G401 (cell line): ENCODE measurements at regions not wholly inside any gene's neighbourhood (a gene's known extent, or its start where the extent isn't known, plus 50 kb on each side); places are given as distances from the start of the nearest gene placed in this dataset.
A peak's percentile ranks its signal among the peaks of the same experiment; 100 is the strongest.
"Not testable (repeated sequence)": the region's sequence is repeated elsewhere in the genome, so short reads cannot be mapped to it uniquely, and the experiment has no call there.

Experiments
- DNase-seq: peaks from one replicate; pipeline ENCODE4 v3.0.0-alpha.2; 2015; ENCODE audit warnings: low spot score
- in situ Hi-C: cut with HindIII; loops from 2 replicates; pipeline ENCODE4 v1.10.0; 2016; ENCODE audit warnings: low sequenced_read_pairs, mixed read lengths

DNA sequence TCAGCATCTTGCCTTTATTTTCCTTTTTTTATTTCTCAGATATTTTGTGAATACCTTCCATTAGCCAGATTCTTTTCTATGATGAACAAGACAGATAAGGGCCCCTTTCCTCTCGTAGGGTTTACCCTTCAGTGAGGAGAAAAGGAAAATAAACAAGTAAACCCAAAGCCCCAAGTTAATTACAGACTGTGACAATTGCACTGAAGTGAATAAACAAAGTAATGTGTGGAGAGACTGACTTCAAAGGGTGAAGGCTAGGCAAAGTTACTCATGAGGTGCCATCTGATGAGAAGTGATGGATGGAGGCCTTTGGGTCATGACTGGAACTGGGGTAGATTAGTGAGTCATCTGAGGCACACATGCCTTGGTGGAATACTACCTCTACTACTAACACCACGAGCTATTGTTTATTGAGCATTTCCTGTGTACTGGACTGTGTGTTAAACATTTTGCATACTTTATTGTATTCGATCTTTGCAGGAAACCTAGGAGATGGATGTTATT, 143.4 kb upstream of the PRICKLE1 start:
- DNase-seq, result no peak
- in situ Hi-C loops, result loop anchor here (5.0 kb wide), 1 partner anchor 74 kb away; no protein-coding TSS in a partner anchor

DNA sequence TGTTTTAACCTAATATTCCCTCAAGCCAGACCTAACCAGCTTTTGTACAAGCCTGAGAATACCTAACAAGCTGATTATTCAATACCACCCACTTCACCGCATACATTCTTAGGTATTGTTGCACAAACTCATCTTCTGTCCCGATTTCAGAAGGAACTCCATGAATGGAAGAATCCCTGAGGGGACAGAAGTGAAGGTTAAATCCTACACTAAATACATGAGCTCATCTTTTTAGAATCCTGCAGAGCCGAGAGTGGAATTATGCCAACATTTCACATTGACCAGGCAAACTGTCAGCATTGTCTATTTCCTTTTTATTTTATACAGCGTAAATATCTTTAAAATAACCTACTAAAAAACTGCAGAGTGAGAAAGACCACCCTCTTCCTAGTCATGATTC, 140.7 kb upstream of the PRICKLE1 start:
- DNase-seq, result no peak
- in situ Hi-C loops, result loop anchor here (5.0 kb wide), 1 partner anchor 77 kb away; no protein-coding TSS in a partner anchor

- no peak for DNase-seq
- in situ Hi-C loops, result no loop called here
These were observed 140.0 kb upstream of the PRICKLE1 start for GRCh38 chr12:42729535-42729900.

DNA sequence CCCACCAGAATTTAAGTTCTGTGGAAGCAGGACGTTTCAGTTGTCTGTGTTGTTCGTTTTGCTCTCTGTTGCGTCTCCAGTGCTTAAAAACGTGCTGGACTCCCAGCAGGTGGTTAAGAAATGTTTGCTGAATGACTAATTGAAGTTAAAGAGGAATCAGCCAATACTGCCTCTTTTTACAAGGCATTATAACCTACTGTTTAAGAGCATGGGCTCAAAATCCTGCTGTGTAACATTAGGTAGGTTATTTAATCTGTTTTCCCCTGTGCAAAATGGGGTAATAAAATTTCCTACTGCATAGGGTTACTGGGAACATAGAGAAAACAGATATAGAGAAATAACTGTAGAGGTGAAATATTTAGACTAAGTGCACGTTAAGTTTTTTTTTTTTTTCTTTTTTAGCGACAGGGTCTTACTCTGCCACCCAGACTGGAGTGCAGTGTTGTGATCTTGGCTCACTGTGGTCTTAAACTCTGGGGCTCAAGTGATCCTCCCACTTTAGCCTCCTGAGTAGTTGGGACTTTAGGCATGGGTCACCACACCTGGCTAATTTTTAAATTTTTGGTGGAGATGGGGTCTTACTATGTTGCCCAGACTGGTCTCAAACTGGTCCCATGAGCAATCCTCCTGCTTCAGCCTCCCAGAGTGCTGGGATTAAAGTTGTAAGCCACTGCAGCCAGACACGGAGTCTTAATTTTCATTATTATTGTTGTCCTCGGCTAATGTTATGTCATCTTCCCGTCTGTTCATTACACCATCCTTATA, 139.4 kb upstream of the PRICKLE1 start:
- no peak for DNase-seq
- in situ Hi-C loops, result no loop called here

DNA sequence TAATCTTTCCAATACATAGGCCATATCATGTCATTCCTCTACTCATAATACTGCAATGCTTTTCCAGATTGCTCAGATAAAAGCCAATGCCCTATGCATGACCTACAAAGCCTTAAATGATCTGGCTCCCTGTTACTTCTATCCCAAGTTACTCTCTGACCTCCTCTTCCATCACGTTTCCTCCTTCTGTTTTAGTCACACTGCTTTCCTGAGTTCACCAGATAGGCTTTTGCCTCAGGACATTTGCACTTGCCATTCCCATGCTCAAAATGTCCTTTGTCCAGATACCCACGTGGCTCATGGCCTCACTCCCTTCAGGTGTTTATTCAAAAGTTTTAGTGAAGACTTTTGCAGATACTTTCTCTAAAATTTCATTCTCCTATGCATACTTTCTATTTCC, 138.7 kb upstream of the PRICKLE1 start:
- in situ Hi-C loops, result no loop called here
- DNase-seq, result no peak

GRCh38 chr12:42725809-42726208, 136.3 kb upstream of the PRICKLE1 start:
- in situ Hi-C loops, result no loop called here
- DNase-seq, result no peak

DNA sequence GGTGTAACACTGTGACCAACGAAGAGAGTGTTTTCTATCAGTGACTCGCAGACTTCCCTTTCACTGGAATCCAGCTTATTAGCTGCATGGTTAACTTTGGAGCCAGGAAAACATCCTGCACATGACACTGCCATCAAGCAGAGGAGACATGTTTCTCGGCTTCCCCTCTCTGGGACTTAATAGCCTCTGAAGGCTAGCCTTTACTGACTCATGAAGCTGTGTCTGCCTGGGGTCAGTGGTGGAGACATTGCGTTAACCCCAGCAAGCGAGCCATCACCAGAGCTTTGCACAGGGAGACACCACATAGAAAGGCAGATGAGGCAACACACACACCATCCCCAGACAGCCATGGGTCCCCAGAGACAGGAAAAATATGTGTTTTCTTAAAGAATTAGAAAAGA, 126.9 kb upstream of the PRICKLE1 start:
- in situ Hi-C loops, result no loop called here
- DNase-seq, result no peak

- DNase-seq, in situ Hi-C loops: not testable (repeated sequence)
These were observed 124.0 kb upstream of the PRICKLE1 start for GRCh38 chr12:42713566-42713965.

DNA sequence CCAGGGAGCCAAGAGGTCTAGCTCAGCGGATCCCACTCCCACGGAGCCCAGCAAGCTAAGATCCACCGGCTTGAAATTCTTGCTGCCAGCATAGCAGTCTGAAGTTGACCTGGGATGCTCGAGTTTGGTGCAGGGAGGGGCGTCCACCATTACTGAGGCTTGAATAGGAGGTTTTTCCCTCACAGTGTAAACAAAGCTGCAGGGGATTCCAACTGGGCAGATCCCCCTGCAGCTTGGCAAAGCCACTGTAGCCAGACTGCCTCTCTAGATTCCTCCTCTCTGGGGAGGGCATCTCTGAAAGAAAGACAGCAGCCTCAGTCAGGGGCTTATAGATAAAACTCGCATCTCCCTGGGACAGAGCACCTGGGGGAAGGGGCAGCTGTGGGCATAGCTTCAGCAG, 118.8 kb upstream of the PRICKLE1 start:
- in situ Hi-C loops, DNase-seq: not testable (repeated sequence)

DNA sequence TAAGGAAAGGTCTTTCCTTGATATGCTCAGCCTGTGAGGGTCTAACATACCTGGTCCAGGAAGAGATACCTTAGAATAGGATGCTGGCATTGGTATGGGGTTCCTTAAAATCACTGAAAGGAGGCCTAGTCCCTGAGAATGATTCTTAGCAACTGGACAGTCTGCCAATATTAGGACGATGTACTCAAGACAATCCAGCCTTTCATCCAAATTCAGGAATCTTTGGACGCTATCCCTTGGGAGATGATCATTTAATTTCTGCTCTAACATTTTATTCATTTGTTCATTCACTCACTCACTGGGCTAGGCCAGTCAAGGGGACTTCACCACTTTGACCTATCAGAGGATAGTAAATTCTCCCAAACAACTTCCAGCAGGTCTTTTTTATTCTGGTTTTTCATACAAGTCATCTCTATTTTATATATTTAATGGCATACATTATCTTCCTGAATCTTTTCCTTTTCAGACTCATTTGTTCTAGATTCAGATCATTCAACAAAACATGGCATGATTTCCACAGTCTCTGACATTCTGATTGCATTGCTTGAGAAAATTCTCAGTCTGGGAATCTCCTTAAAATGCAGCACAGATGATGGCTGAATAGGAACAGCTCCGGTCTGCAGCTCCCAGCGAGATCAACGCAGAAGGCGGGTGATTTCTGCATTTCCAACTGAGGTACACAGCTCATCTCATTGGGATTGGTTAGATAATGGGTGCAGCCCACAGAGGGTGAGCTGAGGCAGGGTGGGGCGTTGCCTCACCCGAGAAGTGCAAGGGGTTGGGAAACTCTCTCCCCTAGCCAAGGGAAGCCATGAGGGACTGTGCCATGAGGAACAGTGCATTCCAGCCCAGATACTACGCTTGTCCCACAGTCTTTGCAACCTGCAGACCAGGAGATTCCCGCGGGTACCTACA, 118.0 kb upstream of the PRICKLE1 start:
- no peak for DNase-seq
- in situ Hi-C loops, result no loop called here

DNA sequence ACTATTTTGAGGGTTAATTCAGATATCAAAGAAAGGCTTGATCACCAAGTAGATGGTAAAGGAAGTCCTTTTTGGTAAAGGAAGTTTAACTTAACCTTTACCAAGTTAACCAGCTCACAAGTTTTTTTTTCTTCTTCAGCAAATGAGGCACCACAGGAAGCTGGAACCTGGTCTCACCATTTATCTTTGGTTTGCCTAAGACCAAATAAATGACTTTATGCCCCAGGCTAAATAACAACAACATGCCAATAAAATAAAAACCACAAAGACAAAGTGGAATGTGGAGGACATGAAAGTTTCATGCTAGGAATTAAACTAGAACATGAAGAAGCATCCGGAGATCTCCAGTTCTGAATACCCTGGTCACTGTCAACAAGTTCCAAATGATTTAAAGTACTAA, 116.8 kb upstream of the PRICKLE1 start:
- in situ Hi-C loops, result no loop called here
- DNase-seq, result no peak

GRCh38 chr12:42705863-42706262, 116.3 kb upstream of the PRICKLE1 start:
- no peak for DNase-seq
- in situ Hi-C loops, result no loop called here

GRCh38 chr12:42704810-42705401, 115.4 kb upstream of the PRICKLE1 start:
- in situ Hi-C loops, result no loop called here
- no peak for DNase-seq

GRCh38 chr12:42704340-42704739, 114.8 kb upstream of the PRICKLE1 start:
- in situ Hi-C loops, result no loop called here

DNA sequence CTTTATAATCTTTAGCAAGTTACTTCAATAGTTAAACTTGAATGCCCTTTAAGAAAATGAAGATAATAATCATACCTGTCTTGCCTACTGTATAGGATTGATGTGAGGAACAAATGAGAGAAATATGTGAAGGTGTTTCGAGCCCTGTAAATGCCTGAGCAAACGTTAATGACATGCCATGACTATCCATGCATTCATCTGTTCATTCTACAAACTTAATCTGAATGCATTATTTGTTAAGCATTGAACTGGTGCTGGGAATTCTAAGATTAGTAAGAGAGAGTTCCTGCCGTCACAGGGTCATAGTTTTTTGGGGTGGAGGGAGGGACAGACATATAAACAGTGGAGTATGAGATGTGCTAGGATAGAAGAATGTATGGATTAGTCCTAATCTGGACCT, 111.5 kb upstream of the PRICKLE1 start:
- in situ Hi-C loops, result no loop called here
- no peak for DNase-seq

More at GRCh38 chr12:42704340-42704739, 114.8 kb upstream of the PRICKLE1 start:
- DNase-seq, result no peak

DNA sequence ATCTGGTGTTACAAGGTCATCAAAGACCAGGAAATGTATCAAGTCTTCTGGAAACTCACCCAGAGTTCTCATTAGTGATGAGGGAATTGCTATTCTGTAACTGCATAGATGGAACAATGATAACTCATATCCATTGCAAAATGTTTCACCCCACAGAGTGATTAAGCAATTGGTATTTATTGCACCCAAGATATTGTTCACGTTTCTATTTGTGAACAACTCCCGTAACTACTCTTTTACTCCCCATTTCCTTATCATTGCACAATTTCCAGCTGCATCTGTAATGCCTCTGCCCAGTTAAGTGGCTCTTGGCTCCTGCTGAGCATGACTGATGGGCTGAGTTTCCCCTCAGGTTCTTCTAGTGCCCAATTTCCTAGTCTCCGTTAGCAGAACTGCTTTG, 108.7 kb upstream of the PRICKLE1 start:
- in situ Hi-C loops, result no loop called here
- DNase-seq, result no peak

GRCh38 chr12:42696406-42697149, 107.0 kb upstream of the PRICKLE1 start:
- peak; percentile 4 for DNase-seq
- in situ Hi-C loops, result no loop called here

DNA sequence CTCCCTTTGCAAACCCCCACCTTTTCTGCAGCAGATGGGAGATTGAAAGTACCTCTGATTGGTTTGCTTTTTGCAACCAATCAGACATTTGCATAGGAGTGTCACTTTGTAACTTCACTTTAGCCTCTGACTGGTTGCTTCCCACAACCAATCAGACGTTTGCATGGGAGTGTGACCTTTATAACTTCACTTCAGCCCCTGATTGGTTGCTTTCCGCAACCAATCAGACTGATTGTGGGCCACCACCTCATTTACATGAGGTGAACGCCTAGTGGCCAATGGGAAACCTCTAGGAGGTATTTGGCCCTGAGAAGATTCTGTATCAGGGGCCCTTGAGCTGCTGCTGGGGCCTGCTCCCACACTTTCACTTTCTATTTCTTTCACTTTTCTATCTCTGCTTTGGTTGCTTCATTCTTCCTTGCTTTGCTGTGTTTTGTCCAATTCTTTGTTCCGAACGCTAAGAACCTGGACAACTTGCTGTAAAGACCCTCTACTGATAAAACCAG, 106.0 kb upstream of the PRICKLE1 start:
- no peak for DNase-seq
- in situ Hi-C loops, result no loop called here

GRCh38 chr12:42692749-42693148, 103.2 kb upstream of the PRICKLE1 start:
- in situ Hi-C loops, result no loop called here
- no peak for DNase-seq
